ENCODE measurements at regions not wholly inside any gene's neighbourhood (a gene's known extent, or its start where the extent isn't known, plus 50 kb on each side); places are given as distances from the start of the nearest gene placed in this dataset.
A peak's percentile ranks its signal among the peaks of the same experiment; 100 is the strongest.

- no peak overlapping the region for H3K4me3 Mint-ChIP-seq
- H3K9me3 Mint-ChIP-seq, result peaks cover 3% of the 10 kb centered on the region
- no peak overlapping the region for H3K27ac Mint-ChIP-seq (ENCODE audit: unreplicated experiment)
- DNase-seq (ENCODE audit: low read depth, low spot score), result no peak
- H3K36me3 Mint-ChIP-seq (ENCODE audit: low read depth), result no peaks in the 10 kb centered on the region
- no peaks in the 10 kb centered on the region for H3K27me3 Mint-ChIP-seq (ENCODE audit: low read depth)
- peaks cover 3% of the 10 kb centered on the region for H3K4me1 Mint-ChIP-seq
- TF ChIP-seq, protein P1, sequence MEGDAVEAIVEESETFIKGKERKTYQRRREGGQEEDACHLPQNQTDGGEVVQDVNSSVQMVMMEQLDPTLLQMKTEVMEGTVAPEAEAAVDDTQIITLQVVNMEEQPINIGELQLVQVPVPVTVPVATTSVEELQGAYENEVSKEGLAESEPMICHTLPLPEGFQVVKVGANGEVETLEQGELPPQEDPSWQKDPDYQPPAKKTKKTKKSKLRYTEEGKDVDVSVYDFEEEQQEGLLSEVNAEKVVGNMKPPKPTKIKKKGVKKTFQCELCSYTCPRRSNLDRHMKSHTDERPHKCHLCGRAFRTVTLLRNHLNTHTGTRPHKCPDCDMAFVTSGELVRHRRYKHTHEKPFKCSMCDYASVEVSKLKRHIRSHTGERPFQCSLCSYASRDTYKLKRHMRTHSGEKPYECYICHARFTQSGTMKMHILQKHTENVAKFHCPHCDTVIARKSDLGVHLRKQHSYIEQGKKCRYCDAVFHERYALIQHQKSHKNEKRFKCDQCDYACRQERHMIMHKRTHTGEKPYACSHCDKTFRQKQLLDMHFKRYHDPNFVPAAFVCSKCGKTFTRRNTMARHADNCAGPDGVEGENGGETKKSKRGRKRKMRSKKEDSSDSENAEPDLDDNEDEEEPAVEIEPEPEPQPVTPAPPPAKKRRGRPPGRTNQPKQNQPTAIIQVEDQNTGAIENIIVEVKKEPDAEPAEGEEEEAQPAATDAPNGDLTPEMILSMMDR (conservative IDR thresholded peaks at IDR 0.05), result no peak
Observed at GRCh38 chr10:108055506-108055905, 891.0 kb upstream of the SORCS1 start.

DNA sequence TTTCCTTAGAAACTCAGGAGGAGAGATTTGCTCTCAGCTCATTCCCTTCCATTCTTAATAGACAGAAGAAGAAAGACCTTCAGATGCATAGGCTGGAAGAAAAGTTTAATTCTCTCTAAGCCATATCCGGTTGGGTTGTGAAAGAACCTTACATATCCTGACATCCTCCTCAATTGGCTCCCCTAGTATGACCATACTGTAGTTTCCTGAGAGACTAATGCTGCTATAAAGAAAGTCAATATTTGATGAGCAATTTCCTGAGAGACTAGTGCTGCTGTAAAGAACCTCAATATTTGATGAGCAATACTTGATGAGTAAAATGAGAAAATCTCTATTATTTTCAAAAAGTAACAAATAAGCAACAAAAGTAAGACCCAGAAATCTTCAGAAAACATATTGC lies 888.5 kb upstream of the SORCS1 start:
- Mint-ChIP-seq H3K9me3 (peaks cover 3% of the 10 kb centered on the region), H3K4me3 (no peak overlapping the region), H3K27me3 (ENCODE audit: low read depth) (no peaks in the 10 kb centered on the region), H3K27ac (ENCODE audit: unreplicated experiment) (no peak overlapping the region), H3K36me3 (ENCODE audit: low read depth) (no peaks in the 10 kb centered on the region), H3K4me1 (no peaks in the 10 kb centered on the region)
- TF ChIP-seq, protein P1 (conservative IDR thresholded peaks at IDR 0.05), result no peak
- no peak for DNase-seq (ENCODE audit: low read depth, low spot score)

GRCh38 chr10:108051218-108051617 lies 886.7 kb upstream of the SORCS1 start:
- H3K4me1 Mint-ChIP-seq, result no peaks in the 10 kb centered on the region
- TF ChIP-seq, protein P1 (conservative IDR thresholded peaks at IDR 0.05), result no peak
- H3K27ac Mint-ChIP-seq (ENCODE audit: unreplicated experiment), result peak overlapping the region; percentile 4
- no peak overlapping the region for H3K4me3 Mint-ChIP-seq
- H3K9me3 Mint-ChIP-seq, result peaks cover 3% of the 10 kb centered on the region
- H3K27me3 Mint-ChIP-seq (ENCODE audit: low read depth), result no peaks in the 10 kb centered on the region
- DNase-seq (ENCODE audit: low read depth, low spot score), result no peak
- no peaks in the 10 kb centered on the region for H3K36me3 Mint-ChIP-seq (ENCODE audit: low read depth)

- TF ChIP-seq, protein P1 (conservative IDR thresholded peaks at IDR 0.05), result no peak
- DNase-seq (ENCODE audit: low read depth, low spot score), result no peak
- no peaks in the 10 kb centered on the region for H3K27me3 Mint-ChIP-seq (ENCODE audit: low read depth)
- H3K4me1 Mint-ChIP-seq, result no peaks in the 10 kb centered on the region
- no peak overlapping the region for H3K4me3 Mint-ChIP-seq
- H3K9me3 Mint-ChIP-seq, result no peaks in the 10 kb centered on the region
- no peaks in the 10 kb centered on the region for H3K36me3 Mint-ChIP-seq (ENCODE audit: low read depth)
- H3K27ac Mint-ChIP-seq (ENCODE audit: unreplicated experiment), result no peak overlapping the region
Observed at GRCh38 chr10:108050626-108051025, 886.1 kb upstream of the SORCS1 start.

DNA sequence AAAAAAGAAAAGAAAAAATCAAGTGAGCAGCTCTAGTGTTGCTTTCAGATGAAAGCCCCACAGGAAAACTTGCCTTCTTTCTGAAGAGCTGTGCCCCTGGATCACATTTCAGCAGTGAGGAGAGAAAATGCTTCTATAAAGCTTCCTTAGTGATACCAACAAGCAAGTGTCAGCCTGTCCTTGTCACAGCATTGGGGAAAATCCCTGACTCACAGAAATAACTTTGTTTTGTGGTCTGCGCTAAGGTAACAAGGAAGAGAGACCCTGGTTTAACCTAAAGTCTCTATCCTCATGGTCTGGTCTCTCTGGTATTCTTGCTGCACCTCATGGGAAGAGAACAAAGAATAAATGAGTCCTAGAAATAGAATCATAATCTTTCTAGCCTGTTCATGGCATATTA lies 885.2 kb upstream of the SORCS1 start:
- TF ChIP-seq, protein P1 (conservative IDR thresholded peaks at IDR 0.05), result no peak
- no peaks in the 10 kb centered on the region for H3K36me3 Mint-ChIP-seq (ENCODE audit: low read depth)
- no peaks in the 10 kb centered on the region for H3K4me1 Mint-ChIP-seq
- H3K27me3 Mint-ChIP-seq (ENCODE audit: low read depth), result no peaks in the 10 kb centered on the region
- no peak overlapping the region for H3K27ac Mint-ChIP-seq (ENCODE audit: unreplicated experiment)
- no peak overlapping the region for H3K4me3 Mint-ChIP-seq
- H3K9me3 Mint-ChIP-seq, result no peaks in the 10 kb centered on the region
- DNase-seq (ENCODE audit: low read depth, low spot score), result no peak

GRCh38 chr10:108048898-108049297 lies 884.4 kb upstream of the SORCS1 start:
- DNase-seq (ENCODE audit: low read depth, low spot score), result no peak
- H3K9me3 Mint-ChIP-seq, result no peaks in the 10 kb centered on the region
- no peaks in the 10 kb centered on the region for H3K27me3 Mint-ChIP-seq (ENCODE audit: low read depth)
- no peaks in the 10 kb centered on the region for H3K36me3 Mint-ChIP-seq (ENCODE audit: low read depth)
- no peak overlapping the region for H3K4me3 Mint-ChIP-seq
- TF ChIP-seq, protein P1 (conservative IDR thresholded peaks at IDR 0.05), result no peak
- H3K27ac Mint-ChIP-seq (ENCODE audit: unreplicated experiment), result no peak overlapping the region
- no peaks in the 10 kb centered on the region for H3K4me1 Mint-ChIP-seq

Data from neural crest cell (in vitro differentiated cells).